ENCODE measurements at regions not wholly inside any gene's neighbourhood (a gene's known extent, or its start where the extent isn't known, plus 50 kb on each side); places are given as distances from the start of the nearest gene placed in this dataset.

DNA sequence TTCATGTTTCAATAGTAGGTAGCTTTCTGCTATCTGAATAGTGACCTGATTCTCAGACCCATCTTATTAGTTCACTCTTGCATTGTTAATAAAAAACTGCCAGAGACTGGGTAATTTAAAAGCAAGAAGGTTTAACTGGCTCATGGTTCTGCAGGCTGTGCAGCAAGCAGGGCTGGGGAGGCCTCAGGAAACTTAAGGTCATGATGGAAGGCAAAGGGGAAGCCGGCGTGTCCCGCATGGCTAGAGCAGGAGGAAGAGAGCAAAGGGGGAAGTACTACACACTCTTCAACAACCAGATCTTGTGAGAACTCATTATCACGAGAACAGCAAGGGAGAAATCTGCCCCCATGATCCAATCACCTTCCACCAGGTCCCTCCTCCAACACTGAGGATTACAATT, 185.2 kb upstream of the PITRM1 start:
- DNase-seq (ENCODE audit: low read depth in 1 of 2, low spot score in 1 of 2) = no peak

DNA sequence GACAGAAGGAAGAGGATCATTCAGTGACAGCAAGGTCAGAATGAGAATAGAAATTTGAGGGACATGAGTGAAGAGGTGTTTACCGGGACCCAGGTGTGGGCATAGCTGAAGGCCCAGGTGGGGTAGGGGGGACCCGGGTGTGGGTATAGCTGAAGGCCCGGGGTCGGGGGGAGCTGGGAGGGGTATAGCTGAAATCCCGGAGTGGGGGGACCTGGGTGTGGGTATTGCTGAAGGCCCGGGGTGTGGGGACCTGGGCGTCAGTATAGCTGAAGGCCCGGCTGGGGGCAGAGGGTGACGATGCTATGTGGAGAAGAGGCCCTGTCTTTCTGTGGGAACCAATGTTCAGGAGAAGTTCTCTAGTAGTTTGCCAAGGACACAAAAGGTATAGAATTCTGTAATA, 183.0 kb upstream of the PITRM1 start:
- no peak for DNase-seq (ENCODE audit: low read depth in 1 of 2, low spot score in 1 of 2)

GRCh38 chr10:3354174-3354900, 181.8 kb upstream of the PITRM1 start:
- no peak for DNase-seq (ENCODE audit: low read depth in 1 of 2, low spot score in 1 of 2)

DNA sequence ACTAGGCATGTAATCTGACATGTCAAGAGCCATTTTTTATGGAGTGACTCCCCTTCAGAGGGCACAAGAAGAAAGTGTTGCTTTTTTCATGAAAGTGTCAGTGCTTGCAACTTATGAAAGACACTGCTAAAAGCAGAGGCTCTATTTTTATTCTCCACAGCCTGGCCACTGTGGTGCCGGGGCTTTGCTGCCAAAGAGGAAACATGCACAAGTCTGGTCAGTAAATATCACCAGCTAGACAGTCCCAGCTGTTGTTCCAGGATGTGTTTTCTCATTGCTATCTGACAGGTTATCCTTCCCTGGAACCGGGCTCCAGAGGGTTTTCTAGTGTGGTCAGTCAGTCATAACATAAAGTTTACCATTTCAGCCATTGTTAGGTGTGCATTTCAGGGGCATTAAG, 180.7 kb upstream of the PITRM1 start:
- DNase-seq (ENCODE audit: low read depth in 1 of 2, low spot score in 1 of 2) = no peak

- no peak for DNase-seq (ENCODE audit: low read depth in 1 of 2, low spot score in 1 of 2)
Observed at GRCh38 chr10:3350617-3351258, 178.2 kb upstream of the PITRM1 start.

DNA sequence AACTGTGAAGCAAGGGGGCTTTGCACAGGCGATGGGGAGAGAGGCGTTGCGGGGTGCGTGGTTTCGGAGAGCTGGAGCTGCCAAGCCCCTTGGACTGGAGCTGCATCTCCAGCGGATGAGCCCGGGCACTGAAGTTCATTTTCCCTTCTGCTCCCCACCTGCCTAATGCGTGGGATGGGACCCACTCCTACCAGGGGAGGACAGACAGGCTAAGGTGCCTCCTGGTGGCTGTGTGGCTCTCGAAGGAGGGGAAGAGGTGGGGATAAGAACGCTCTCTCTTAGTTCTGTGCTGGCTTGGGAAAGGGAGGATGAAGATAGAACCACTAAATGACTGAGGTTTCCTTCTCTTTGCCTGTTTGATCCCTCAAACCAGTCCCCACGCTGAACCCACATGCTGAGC, 177.6 kb upstream of the PITRM1 start:
- no peak for DNase-seq (ENCODE audit: low read depth in 1 of 2, low spot score in 1 of 2)

GRCh38 chr10:3348564-3348963, 176.0 kb upstream of the PITRM1 start:
- DNase-seq (ENCODE audit: low read depth in 1 of 2, low spot score in 1 of 2) = no peak

- DNase-seq (ENCODE audit: low read depth in 1 of 2, low spot score in 1 of 2) = no peak
Observed at GRCh38 chr10:3347413-3348182, 175.0 kb upstream of the PITRM1 start.

- DNase-seq (ENCODE audit: low read depth in 1 of 2, low spot score in 1 of 2) = no peak
Observed at GRCh38 chr10:3346851-3347250, 174.3 kb upstream of the PITRM1 start.

DNA sequence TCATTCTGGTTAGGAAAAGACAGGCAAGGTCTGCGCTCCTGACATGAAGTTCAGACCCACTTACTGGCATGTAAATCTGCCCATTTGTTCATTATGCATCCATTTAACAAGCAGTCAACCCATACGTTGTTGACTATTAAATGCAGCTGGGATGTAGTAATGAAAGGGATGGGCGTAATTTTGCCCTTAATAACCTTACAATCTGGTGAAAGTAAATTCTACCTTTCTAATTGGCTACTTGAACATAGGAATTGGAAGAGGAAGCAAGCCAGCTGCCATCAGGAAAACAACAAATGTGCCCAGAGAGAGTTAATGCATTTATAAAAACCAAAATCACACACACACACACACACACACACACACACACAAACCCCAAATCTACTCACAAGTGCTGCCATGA, 170.2 kb upstream of the PITRM1 start:
- no peak for DNase-seq (ENCODE audit: low read depth in 1 of 2, low spot score in 1 of 2)

GRCh38 chr10:3340127-3340730, 167.6 kb upstream of the PITRM1 start:
- DNase-seq (ENCODE audit: low read depth in 1 of 2, low spot score in 1 of 2) = no peak

GRCh38 chr10:3339531-3339950, 167.0 kb upstream of the PITRM1 start:
- DNase-seq (ENCODE audit: low read depth in 1 of 2, low spot score in 1 of 2) = no peak

DNA sequence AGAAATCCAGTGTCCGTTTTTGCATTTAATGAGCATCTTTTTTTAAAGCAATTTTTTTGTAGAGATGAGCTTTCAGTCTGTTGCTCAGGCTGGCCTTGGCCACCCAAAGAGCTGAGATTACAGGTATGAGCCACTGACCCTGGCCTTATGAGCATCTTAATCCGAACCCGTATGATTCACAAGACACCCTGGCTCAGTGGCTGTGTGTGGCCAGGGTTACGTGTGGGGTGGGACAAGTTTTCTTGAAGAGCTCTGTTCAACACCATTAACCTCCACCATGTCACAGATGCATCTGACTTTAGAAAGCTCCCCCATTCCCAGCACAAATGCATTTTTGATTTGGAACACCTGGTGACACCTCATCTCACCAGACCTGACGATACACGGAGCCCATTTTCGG, 166.5 kb upstream of the PITRM1 start:
- DNase-seq (ENCODE audit: low read depth in 1 of 2, low spot score in 1 of 2) = no peak

- DNase-seq (ENCODE audit: low read depth in 1 of 2, low spot score in 1 of 2) = no peak
Observed at GRCh38 chr10:3337741-3338140, 165.2 kb upstream of the PITRM1 start.

GRCh38 chr10:3336673-3337293, 164.2 kb upstream of the PITRM1 start:
- DNase-seq (ENCODE audit: low read depth in 1 of 2, low spot score in 1 of 2) = no peak

DNA sequence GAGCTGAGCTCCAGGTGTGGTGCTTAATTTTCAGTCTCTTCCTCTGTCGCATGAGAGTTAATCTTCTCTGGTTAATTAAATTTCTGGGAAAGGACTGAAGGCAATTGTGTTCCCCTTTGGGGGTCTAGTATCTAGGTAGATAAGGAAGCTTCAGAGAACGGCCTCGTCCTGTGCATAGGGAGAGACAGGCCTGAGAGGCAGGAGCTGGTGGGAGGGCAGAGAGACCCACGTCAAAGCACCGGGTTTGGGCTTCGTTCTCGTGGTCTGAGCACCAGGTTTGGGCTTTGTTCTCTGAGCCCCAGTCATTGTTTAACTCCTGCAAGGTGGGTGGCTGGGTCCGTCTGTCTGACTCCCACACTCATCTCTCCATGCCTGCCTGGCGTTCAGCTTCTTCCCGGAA, 160.8 kb upstream of the PITRM1 start:
- DNase-seq (ENCODE audit: low read depth in 1 of 2, low spot score in 1 of 2) = no peak

- no peak for DNase-seq (ENCODE audit: low read depth in 1 of 2, low spot score in 1 of 2)
Observed at GRCh38 chr10:3331690-3332230, 159.2 kb upstream of the PITRM1 start.

GRCh38 chr10:3331187-3331586, 158.6 kb upstream of the PITRM1 start:
- DNase-seq (ENCODE audit: low read depth in 1 of 2, low spot score in 1 of 2) = no peak

DNA sequence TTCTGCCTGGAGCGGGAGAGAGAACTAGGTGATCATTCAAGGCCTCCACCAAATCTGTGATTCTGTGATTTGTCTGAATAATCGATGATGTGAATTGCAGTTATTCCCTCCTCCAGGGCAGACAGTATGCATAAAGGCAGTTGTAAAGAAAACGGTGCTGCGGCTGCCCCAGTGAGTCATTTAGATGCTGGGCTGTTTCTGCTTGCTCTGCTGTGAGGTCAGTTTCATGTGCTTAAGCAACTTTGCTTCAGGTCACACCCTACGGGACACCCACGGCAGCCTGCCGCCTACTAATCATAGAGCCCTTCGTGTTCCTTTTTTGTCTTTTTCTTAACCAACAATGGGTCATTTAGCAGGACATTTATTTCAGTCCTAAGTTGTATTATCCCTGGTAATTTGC, 158.1 kb upstream of the PITRM1 start:
- no peak for DNase-seq (ENCODE audit: low read depth in 1 of 2, low spot score in 1 of 2)

- DNase-seq (ENCODE audit: low read depth in 1 of 2, low spot score in 1 of 2) = no peak
Observed at GRCh38 chr10:3325954-3326750, 153.6 kb upstream of the PITRM1 start.
